Central memory CD8-positive, alpha-beta T cell (primary cell): ENCODE measurements at regions not wholly inside any gene's neighbourhood (a gene's known extent, or its start where the extent isn't known, plus 50 kb on each side); places are given as distances from the start of the nearest gene placed in this dataset.

Experiments used
- ATAC-seq: fragments of 150-1000 bp; cut with Tn5 transposase; replicated peaks from 2 replicates; pipeline ENCODE4 v1.10.0; 2022; ENCODE audit warnings: mild to moderate bottlenecking, moderate FRiP score, moderate number of reproducible peaks; ENCODE audit not compliant: poor library complexity, severe bottlenecking; ENCODE audit errors: extremely low read depth
- DNase-seq, 2 donors: peaks; one replicate each; pipeline ENCODE4 v3.0.0; 2021; ENCODE audit warnings: low spot score in 2 of 2
- H3K27ac Mint-ChIP-seq: one replicate; pipeline ENCODE4 v1.8.0; 2022; ENCODE audit warnings: low read depth, mild to moderate bottlenecking, moderate library complexity, mixed read lengths
- H3K27me3 Mint-ChIP-seq: one replicate; pipeline ENCODE4 v1.8.0; 2022; ENCODE audit warnings: mixed read lengths
- H3K36me3 Mint-ChIP-seq: one replicate; pipeline ENCODE4 v1.8.0; 2022; ENCODE audit warnings: mild to moderate bottlenecking, moderate library complexity, mixed read lengths; ENCODE audit not compliant: insufficient read depth
- H3K4me1 Mint-ChIP-seq: one replicate; pipeline ENCODE4 v1.8.0; 2022; ENCODE audit warnings: mixed read lengths
- H3K4me3 Mint-ChIP-seq: one replicate; pipeline ENCODE4 v1.8.0; 2022; ENCODE audit warnings: mild to moderate bottlenecking, moderate library complexity, mixed read lengths
- H3K9me3 Mint-ChIP-seq: one replicate; pipeline ENCODE4 v1.8.0; 2022; ENCODE audit warnings: mixed read lengths

DNA sequence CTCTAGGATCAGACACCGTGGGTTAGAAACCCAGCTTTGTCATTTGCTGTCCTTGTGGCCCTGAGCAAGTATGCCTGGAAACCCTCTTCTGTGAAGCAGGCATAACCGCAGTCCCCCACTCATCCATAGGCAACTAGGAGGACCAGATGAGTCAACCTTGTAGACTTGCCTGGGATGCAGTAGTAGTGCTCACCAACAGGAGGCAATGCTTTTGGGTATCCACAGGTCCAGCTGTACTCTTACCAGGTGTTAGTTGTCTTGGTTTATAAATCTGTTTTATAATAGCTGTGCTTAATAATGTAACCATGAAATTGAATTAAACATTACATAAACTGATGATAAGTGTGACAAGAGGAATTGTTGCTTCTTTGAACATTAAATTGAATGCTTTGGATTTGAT lies 389.3 kb downstream of the IL20RB start:
- DNase-seq (no peak), ATAC-seq (no peak)
- Mint-ChIP-seq H3K4me3 (no peak overlapping the region), H3K27ac (no peak overlapping the region), H3K9me3 (peaks cover 10% of the 10 kb centered on the region), H3K4me1 (no peaks in the 10 kb centered on the region), H3K36me3 (no peaks in the 10 kb centered on the region), H3K27me3 (no peaks in the 10 kb centered on the region)

DNA sequence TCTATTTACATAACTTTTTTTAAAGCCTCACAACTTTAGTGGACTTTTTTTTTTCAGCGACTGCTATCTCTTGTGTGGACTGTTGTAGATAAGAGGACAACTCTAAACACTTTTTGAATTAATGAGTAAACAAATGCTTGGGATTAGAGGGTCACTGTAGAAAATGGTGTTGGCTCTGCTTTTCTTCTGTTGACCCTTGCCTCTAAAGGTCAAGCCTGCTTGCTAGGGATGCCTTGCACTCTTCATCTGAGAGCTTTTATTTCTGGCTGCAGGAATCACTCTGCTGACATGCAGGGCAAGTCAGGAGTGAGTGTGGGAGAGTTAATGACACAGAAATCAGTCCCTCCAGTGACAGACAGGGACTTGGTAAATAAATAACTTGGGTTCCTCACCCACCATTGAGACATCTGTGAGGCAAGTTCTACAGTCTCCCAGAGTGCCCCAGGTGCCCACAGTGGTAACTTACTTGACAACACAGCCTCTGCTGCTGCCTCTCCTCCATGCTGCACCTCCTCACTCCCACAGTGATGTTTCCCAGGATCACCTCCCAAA lies 390.1 kb downstream of the IL20RB start:
- no peaks in the 10 kb centered on the region for H3K4me1 Mint-ChIP-seq
- no peak overlapping the region for H3K27ac Mint-ChIP-seq
- ATAC-seq (no peak), DNase-seq (no peak)
- H3K4me3 Mint-ChIP-seq = no peak overlapping the region
- H3K36me3 Mint-ChIP-seq = no peaks in the 10 kb centered on the region
- H3K9me3 Mint-ChIP-seq = peaks cover 12% of the 10 kb centered on the region
- no peaks in the 10 kb centered on the region for H3K27me3 Mint-ChIP-seq

GRCh38 chr3:137348936-137349335 lies 391.2 kb downstream of the IL20RB start:
- Mint-ChIP-seq H3K4me1 (no peaks in the 10 kb centered on the region), H3K36me3 (no peaks in the 10 kb centered on the region), H3K27ac (no peak overlapping the region), H3K9me3 (peaks cover 12% of the 10 kb centered on the region), H3K27me3 (no peaks in the 10 kb centered on the region), H3K4me3 (no peak overlapping the region)
- DNase-seq = no peak
- ATAC-seq = no peak

DNA sequence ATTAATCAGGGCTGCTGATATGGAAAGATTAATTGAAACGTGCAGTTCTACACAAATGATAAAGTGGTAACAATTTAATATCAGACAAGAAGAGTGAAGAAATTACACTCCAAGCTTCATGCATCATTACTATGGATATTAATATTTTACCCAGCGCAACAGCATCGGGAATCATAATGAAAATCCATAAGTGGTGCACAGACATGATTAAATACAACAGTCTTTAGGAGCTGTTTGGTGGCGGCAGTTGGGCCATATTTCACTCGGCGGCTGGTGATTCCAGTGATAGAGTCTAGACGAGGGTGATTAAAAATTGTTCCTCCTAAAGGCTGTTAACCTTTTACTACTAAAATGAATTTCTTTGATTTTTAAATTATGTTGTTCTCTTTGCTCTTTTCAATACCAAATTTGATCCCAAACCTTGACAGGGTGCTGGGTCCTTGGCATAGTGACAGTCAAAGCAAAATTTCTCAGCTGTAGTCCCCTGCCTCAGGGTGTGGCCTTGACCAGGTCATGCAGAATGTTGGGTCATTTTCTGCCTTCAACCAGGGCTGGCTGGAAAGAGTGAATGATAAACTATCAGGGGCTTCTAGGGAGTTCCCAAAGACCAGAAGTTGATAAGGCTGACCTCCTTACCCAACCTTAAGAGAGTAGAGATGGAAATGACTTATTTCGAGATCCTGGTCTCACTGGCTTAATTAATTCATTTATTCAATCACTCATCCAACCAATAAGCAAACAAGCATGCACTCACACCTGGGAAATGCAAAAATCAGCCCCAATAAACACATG lies 392.0 kb downstream of the IL20RB start:
- Mint-ChIP-seq H3K4me1 (no peaks in the 10 kb centered on the region), H3K36me3 (no peaks in the 10 kb centered on the region), H3K4me3 (no peak overlapping the region), H3K27ac (no peak overlapping the region), H3K9me3 (peaks cover 12% of the 10 kb centered on the region), H3K27me3 (no peaks in the 10 kb centered on the region)
- DNase-seq = no peak
- ATAC-seq = no peak

DNA sequence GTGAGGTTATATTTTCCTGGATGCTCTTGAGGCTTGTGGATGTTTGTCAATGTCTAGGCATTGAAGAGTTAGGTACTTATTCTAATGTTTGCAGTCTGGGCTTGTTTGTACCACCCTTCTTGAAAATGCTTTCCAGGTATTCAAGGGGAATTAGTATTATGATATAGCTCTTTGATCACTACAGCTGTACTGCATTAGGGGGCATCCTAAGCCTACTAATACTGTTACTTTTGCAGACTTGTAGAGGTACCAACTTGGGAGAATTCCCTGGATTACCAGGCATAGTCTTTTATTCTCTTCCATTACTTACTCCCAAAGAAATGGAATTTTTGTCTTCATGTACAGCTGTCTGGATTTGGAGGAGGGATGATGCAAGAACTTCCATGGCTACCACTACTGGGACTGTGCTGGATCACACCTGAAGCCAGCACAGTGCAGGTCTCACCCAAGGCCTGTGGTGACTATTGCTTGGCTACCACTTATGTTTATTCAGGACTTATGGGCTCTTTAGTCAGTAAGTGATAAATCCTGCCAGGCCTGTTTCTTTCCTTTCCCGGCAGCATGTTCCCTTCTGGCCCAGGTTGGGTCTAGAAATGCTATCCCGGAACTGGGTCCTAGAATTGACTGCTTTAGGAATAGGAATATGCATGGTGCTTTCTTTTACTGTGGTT lies 402.9 kb downstream of the IL20RB start:
- DNase-seq = no peak
- ATAC-seq = no peak
- peaks cover 21% of the 10 kb centered on the region for H3K9me3 Mint-ChIP-seq
- H3K27me3 Mint-ChIP-seq = no peaks in the 10 kb centered on the region
- no peaks in the 10 kb centered on the region for H3K4me1 Mint-ChIP-seq
- no peak overlapping the region for H3K4me3 Mint-ChIP-seq
- H3K36me3 Mint-ChIP-seq = peaks cover 2% of the 10 kb centered on the region
- H3K27ac Mint-ChIP-seq = no peak overlapping the region

GRCh38 chr3:137382005-137382594 lies 382.0 kb upstream of the SOX14 start:
- H3K9me3 Mint-ChIP-seq = peaks cover 12% of the 10 kb centered on the region
- no peak overlapping the region for H3K4me3 Mint-ChIP-seq
- H3K4me1 Mint-ChIP-seq = no peaks in the 10 kb centered on the region
- H3K27me3 Mint-ChIP-seq = no peaks in the 10 kb centered on the region
- no peaks in the 10 kb centered on the region for H3K36me3 Mint-ChIP-seq
- ATAC-seq (no peak), DNase-seq (no peak)
- H3K27ac Mint-ChIP-seq = no peak overlapping the region

- H3K36me3 Mint-ChIP-seq = no peaks in the 10 kb centered on the region
Measured at GRCh38 chr3:137385922-137386321, 378.2 kb upstream of the SOX14 start.

DNA sequence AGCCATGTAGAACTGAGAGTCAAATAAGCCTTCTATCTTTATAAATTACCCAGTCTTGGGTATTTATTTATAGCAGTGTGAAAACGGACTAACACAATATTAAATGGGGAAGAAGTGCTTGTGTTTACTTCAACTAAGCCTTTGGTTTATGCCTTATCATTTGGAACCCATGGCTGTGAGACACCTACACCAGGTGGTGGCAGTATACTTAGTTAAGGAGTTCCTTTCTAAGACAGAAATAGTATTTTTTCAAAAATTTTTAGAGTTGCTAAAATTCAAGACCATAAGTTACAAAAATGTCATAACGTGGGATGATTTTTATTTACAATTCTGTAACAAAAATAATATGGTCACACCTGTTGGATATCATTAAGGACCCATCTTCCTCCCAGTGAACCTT lies 354.5 kb upstream of the SOX14 start:
- DNase-seq = no peak
- Mint-ChIP-seq H3K4me3 (no peak overlapping the region), H3K9me3 (peaks cover 14% of the 10 kb centered on the region), H3K4me1 (no peaks in the 10 kb centered on the region), H3K27me3 (no peaks in the 10 kb centered on the region), H3K36me3 (peaks cover 2% of the 10 kb centered on the region), H3K27ac (no peak overlapping the region)
- no peak for ATAC-seq

More at GRCh38 chr3:137385922-137386321, 378.2 kb upstream of the SOX14 start:
- Mint-ChIP-seq H3K27me3 (no peaks in the 10 kb centered on the region), H3K27ac (no peak overlapping the region), H3K9me3 (peaks cover 21% of the 10 kb centered on the region), H3K4me1 (no peaks in the 10 kb centered on the region), H3K4me3 (no peak overlapping the region)
- DNase-seq (no peak), ATAC-seq (no peak)

GRCh38 chr3:137410028-137410427 lies 354.1 kb upstream of the SOX14 start:
- Mint-ChIP-seq H3K4me3 (no peak overlapping the region), H3K27ac (no peak overlapping the region), H3K27me3 (no peaks in the 10 kb centered on the region), H3K9me3 (peaks cover 14% of the 10 kb centered on the region), H3K4me1 (no peaks in the 10 kb centered on the region), H3K36me3 (peaks cover 2% of the 10 kb centered on the region)
- DNase-seq (no peak), ATAC-seq (no peak)

GRCh38 chr3:137420198-137420995 lies 343.7 kb upstream of the SOX14 start:
- ATAC-seq (no peak), DNase-seq (no peak)
- Mint-ChIP-seq H3K4me3 (no peak overlapping the region), H3K9me3 (peaks cover 28% of the 10 kb centered on the region), H3K36me3 (no peaks in the 10 kb centered on the region), H3K27ac (no peak overlapping the region), H3K27me3 (no peaks in the 10 kb centered on the region), H3K4me1 (no peaks in the 10 kb centered on the region)

DNA sequence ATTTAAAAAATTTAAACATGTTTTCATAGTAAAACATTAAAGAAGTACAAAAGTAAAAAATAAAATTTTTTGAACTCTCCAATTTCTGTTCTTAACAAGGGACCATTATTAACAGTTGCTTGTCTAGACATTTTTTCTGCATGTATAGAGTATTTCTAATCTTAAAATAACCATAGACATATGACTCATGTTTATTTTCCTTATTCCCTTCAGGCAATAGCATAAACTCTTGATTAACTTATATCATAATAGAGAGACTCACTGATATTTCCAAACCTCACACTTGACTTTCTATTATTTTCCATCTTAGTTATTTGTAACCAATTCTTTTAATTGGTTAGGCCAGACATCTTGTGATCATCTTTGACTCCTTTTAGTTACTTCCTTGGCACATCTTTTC lies 325.6 kb upstream of the SOX14 start:
- ATAC-seq (no peak), DNase-seq (no peak)
- Mint-ChIP-seq H3K27me3 (no peaks in the 10 kb centered on the region), H3K4me3 (no peak overlapping the region), H3K36me3 (no peaks in the 10 kb centered on the region), H3K27ac (no peak overlapping the region), H3K9me3 (peaks cover 9% of the 10 kb centered on the region), H3K4me1 (no peaks in the 10 kb centered on the region)

DNA sequence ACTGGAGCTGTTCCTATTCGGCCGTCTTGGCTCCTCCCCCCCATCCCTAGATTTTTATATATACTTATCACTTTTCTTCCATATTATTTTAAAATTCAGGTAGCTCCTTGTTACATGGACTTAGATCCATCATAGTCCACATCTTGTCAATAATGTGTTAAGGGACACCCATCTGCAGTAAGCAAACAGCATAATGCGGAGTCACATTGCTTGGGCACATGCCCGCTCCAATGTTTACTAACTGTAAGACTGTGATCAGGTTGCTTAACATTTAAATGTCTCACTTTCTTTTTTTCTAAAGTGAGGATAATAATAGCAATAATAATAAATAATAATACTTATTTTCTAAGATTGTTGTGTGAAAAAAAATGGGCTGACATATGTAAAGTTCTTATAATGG lies 303.2 kb upstream of the SOX14 start:
- DNase-seq = no peak
- H3K27ac Mint-ChIP-seq = no peak overlapping the region
- H3K9me3 Mint-ChIP-seq = peaks cover 16% of the 10 kb centered on the region
- H3K4me3 Mint-ChIP-seq = no peak overlapping the region
- H3K27me3 Mint-ChIP-seq = no peaks in the 10 kb centered on the region
- no peak for ATAC-seq
- no peaks in the 10 kb centered on the region for H3K36me3 Mint-ChIP-seq
- no peaks in the 10 kb centered on the region for H3K4me1 Mint-ChIP-seq
